ENCODE measurements at regions not wholly inside any gene's neighbourhood (a gene's known extent, or its start where the extent isn't known, plus 50 kb on each side); places are given as distances from the start of the nearest gene placed in this dataset.
"Not testable (repeated sequence)": the region's sequence is repeated elsewhere in the genome, so short reads cannot be mapped to it uniquely, and the experiment has no call there.

DNA sequence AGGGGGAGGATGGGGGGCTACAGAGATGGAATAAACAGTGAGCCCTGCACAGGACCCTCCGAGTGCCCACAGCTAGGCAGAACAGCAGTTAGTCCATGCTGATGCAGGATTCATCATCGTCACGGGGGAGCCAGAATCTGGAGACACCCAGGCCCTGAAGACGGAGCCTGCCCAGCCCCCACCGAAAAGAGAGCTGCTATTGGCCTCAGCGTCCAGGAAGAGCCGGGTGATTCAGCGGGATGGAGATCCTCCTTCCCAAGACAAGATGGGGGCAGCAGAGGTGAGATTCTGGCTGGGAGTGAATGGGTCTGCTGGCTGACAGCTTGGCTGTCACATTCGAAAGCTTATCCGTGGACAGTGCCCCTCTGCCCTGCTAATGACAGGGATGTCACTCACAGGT is 133.6 kb upstream of the CRHR1 start:
- no peak for DNase-seq

DNA sequence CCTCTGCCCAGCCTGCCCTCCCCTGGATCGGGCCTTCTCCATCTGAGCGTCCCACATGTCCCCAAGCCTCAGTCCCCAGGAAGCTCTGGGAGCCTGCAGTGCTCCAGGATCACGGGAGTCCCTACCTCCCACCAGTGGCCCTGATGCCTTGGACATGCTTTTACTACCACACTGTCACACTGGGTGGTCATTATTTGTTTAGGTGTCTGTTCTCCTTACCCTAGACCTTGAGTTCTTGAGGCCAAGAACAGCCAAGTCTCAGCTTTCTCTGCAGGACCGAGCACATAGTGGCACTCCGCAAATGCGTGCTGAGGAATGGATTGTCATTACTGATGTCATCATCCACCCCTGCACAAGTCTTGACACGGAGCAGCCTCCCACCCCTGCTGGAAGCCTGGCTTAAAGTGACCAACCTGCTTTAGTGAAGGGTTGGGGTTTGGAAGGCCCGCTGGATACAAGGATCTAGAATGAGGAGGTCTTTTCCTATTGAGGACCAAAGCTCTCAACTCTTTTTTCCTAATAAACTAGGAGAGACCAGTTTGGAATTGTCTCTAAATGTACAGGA is 132.9 kb upstream of the CRHR1 start:
- DNase-seq: no peak

GRCh38 chr17:45653616-45654015 is 130.5 kb upstream of the CRHR1 start:
- no peak for DNase-seq

DNA sequence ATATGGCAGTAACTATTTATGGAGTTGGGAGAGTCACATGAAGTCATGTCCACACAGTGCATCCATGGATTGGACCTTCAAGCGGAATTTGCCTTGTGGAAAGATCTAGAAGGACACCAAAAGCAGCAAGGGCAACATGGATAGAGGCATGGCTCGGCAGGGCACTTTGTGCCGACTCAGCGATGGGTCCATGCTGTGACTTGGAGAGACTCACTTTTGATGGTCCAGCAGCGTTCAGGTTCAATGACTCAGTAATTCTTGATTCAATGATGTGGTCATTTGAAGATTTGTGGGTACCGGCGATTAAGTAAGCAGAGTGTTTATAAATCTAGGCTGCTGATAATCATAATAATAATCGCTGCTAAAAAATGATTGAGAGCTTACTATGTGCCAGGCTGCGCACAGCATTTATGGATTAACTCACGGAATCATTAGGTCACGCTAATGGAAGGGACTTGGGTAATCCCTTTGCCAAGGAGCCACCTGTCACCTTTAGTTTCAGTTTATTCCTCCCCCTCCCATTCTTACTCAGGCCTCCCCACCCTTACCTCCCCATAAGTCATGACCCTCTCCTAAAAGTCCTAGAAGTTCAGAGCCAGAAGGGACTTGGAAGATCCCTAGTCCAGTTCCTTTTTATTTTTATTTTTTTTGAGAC is 127.5 kb upstream of the CRHR1 start:
- DNase-seq: no peak

- DNase-seq: no peak
Measured at GRCh38 chr17:45660474-45660873, 123.6 kb upstream of the CRHR1 start.

GRCh38 chr17:45662432-45662831 is 121.7 kb upstream of the CRHR1 start:
- no peak for DNase-seq

- no peak for DNase-seq
Measured at GRCh38 chr17:45663772-45664171, 120.3 kb upstream of the CRHR1 start.

DNA sequence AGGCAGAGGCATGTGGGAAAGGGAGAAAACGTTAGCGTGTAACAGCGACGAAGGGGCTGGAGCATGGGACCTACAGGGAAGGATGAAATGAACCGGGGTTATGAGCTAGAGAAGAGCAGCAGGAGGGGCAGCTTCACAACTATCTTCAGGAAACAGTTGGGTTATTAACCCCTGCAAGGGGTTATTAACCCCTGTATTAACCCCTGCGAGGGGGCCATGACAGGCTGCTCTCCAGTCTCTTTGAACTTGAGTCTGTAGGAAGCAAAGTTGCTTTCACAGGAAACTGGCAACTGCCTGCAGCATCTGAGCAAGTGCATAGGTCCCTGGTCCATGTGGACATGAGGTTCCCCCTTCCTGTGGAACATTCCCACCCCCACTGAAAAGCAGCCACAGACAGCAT is 119.2 kb upstream of the CRHR1 start:
- no peak for DNase-seq

DNA sequence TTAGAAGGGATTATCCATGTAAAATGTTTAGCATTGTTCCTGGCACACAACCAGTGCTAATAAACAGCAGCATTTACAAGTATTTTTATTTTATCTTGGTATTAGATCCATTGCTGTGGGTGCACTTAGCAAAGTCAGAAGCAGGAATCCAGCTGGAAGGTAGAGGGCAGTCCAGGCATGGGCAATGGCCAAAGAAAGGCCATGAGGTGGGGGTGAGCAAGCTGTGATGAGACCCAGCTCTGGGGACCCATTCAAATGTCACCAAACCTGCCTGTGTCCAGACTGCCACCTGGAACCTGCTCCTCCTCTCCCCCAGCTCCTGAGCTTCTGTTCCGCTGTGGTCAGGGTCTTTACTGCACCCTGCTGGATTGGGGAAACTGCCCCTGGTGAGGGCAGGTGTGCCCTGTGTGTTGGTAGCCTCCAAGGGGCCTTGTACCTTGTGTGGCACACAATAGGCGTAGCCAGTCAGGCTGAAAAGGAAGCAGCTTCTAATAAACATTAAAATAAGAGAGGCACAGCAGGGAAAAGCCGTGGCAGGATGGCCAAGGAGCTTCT is 118.0 kb upstream of the CRHR1 start:
- peak in 2 of 3 experiments; percentile 13 to 30 for DNase-seq

DNA sequence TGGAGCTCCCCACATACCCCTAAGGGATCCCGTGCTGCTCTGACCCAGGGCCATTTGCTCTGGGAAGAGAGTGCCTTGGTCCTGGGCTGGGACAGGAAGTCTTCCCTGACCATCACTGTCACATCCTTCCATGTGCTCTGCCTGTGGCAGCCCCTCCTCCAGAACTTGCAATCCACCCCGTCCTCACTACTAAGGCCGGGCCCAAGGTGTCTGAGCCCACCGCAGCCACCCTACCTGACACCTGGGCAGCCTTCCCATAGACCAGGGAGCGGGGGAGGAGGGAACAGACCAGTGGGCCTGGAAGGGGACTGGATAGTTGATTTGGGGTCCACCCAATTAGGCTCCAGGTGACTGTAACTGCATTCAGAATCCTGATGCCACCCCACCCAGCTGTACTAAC is 117.5 kb upstream of the CRHR1 start:
- no peak for DNase-seq

GRCh38 chr17:45667591-45668171 is 116.4 kb upstream of the CRHR1 start:
- DNase-seq: no peak

GRCh38 chr17:45668316-45668715 is 115.8 kb upstream of the CRHR1 start:
- no peak for DNase-seq

DNA sequence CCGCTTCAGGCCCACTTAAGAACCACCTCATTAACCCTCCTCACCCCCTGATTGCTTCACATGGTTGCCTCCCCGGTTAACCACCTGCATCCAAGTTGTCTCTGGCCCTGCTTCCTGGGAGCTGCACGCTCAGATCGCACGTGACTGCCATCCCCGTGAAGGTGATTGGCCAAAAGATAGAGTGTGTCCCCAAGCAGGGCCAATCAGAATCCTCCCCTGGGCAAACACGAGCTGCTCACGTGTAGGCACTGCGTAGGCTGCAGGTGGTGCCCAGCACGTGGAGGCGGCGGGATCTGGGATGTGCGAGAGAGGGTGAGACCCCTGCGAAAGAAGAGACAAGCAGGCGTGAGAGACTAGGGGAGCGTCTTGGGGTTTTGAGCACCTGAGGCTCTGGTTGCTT is 111.8 kb upstream of the CRHR1 start:
- peak in 2 of 3 experiments; percentile 67 to 87 for DNase-seq

GRCh38 chr17:45672792-45673191 is 111.3 kb upstream of the CRHR1 start:
- no peak for DNase-seq

- not testable (repeated sequence) for DNase-seq
Measured at GRCh38 chr17:45673759-45674158, 110.4 kb upstream of the CRHR1 start.

DNA sequence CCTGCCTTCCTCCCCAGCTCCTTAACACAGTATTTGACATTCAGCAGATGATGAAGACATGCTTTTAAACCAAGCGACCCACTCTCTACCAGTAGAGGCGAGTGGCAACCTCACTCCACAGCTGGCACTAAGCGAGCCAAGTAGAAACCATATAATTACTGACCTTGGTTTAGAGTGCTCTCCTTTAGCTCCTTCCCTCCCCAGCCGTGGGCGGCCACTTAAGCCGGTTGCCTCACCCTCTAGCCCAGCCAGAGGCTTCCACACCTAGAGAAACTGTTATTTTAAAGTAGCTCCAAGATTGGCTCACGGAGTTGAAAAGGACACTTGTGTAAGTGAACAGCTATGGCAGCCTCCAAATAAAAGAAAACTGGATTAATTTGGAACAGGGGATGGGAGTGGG is 109.1 kb upstream of the CRHR1 start:
- peak in 2 of 3 experiments; percentile 5 to 33 for DNase-seq

DNA sequence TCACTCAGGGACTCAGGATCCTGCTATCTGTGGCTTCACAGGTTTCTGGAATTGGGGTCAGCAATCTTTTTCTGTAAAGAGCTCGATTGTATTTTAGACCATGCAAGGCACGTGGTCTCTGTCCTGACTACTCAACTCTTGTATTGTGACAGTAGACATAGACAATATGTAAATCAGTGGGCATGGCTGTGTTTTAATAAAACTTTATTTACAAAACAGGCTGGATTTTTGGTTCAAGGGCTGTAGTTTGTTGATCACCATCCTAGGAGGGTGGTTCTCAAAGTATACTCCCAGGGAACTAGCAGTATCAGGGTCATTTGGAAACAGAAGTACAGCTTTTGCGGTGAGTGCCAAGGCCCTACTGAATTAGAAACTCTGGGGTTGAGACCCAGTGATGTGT is 108.2 kb upstream of the CRHR1 start:
- no peak for DNase-seq

GRCh38 chr17:45676695-45677094 is 107.4 kb upstream of the CRHR1 start:
- no peak for DNase-seq

- no peak for DNase-seq
Measured at GRCh38 chr17:45677770-45678169, 106.3 kb upstream of the CRHR1 start.

GRCh38 chr17:45679426-45679825 is 104.7 kb upstream of the CRHR1 start:
- no peak for DNase-seq

DNA sequence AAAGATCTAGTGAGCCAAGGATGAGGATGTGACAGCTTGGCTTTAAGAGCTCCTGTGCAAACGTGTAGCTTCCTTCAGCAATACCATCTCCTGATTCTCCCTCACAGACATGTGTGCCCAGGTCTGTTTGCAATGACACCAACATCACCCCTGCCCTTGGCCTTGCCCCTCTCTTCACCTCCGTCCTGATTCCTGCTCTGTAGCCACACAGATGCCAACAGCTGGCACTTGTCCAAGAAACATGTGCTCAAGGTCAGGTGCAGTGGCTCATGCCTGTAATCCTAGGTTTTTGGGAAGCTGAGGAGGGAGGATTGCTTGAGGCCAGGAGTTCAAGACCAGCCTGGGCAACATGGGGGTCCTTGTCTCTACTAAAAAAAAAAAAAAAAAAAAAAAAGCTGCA is 103.8 kb upstream of the CRHR1 start:
- peak in 1 of 3 experiments; percentile 15 for DNase-seq

- DNase-seq: no peak
Measured at GRCh38 chr17:45681706-45682105, 102.4 kb upstream of the CRHR1 start.

DNA sequence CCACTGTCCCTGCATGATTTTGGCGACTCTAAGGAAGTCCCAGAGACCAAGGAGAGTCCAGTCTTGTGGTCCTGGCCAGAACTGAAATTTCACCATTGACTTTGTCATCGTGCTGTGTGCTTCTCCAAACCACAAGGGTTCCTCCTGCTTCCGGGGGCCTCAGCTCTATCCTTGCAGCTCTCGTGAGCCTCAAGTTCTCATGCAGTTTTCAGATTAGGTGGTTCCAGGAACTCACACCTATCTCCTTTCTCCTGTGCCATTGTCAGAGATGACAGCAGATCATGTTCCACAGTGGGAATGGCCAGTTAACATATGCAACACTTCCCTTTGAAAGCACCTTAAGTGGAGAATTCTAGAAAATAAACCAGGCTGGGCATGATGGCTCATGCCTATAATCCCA is 97.9 kb upstream of the CRHR1 start:
- no peak for DNase-seq

GRCh38 chr17:45687594-45687993 is 96.5 kb upstream of the CRHR1 start:
- no peak for DNase-seq
